OCI-LY3 (cell line): ENCODE measurements at regions not wholly inside any gene's neighbourhood (a gene's known extent, or its start where the extent isn't known, plus 50 kb on each side); places are given as distances from the start of the nearest gene placed in this dataset.

Experiments used
- CTCF ChIP-seq: fragments of 200-600, 300-600 bp; sonication (generic); IDR thresholded peaks from 2 replicates; pipeline ENCODE4 v1.5.1; 2014; ENCODE audit warnings: antibody characterized with exemption, low read length, low read depth
- EZH2phosphoT487 ChIP-seq: fragments of 200-600 bp; shearing (Covaris generic); IDR thresholded peaks from 2 replicates; pipeline ENCODE4 v1.6.1; 2018; ENCODE audit warnings: antibody characterized with exemption, mixed run types, low read depth

GRCh38 chr13:40287428-40287827 lies 379.0 kb downstream of the FOXO1 start:
- TF ChIP-seq CTCF (no peak), EZH2phosphoT487 (no peak)
